ENCODE measurements at regions not wholly inside any gene's neighbourhood (a gene's known extent, or its start where the extent isn't known, plus 50 kb on each side); places are given as distances from the start of the nearest gene placed in this dataset.

DNA sequence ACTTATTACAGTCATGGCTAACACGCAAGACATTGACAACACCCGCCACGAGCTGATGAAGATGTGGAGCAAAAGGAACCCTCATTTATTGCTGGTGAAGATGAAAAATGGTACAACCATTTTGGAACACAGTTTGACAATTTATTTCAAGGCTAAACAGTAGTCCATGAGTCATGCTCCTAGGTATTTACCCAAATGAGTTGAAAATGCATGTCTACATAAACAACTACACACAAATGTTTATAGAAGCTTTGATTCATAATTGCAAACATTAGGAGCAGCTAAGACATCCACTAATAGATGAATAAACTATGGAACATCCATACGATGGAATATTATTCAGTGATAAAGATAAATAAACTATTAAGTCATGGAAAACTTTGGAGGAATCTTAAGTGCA is 580.1 kb downstream of the RAPGEF2 start:
- TF ChIP-seq, protein P1, sequence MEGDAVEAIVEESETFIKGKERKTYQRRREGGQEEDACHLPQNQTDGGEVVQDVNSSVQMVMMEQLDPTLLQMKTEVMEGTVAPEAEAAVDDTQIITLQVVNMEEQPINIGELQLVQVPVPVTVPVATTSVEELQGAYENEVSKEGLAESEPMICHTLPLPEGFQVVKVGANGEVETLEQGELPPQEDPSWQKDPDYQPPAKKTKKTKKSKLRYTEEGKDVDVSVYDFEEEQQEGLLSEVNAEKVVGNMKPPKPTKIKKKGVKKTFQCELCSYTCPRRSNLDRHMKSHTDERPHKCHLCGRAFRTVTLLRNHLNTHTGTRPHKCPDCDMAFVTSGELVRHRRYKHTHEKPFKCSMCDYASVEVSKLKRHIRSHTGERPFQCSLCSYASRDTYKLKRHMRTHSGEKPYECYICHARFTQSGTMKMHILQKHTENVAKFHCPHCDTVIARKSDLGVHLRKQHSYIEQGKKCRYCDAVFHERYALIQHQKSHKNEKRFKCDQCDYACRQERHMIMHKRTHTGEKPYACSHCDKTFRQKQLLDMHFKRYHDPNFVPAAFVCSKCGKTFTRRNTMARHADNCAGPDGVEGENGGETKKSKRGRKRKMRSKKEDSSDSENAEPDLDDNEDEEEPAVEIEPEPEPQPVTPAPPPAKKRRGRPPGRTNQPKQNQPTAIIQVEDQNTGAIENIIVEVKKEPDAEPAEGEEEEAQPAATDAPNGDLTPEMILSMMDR (IDR thresholded peaks at IDR 0.05), result no peak
- no peak for TF ChIP-seq EZH2 (IDR thresholded peaks at IDR 0.05; ENCODE audit: borderline replicate concordance, insufficient read depth, low read depth, low read length, poor library complexity, severe bottlenecking)

All from B cell (primary cell).